ENCODE measurements at regions not wholly inside any gene's neighbourhood (a gene's known extent, or its start where the extent isn't known, plus 50 kb on each side); places are given as distances from the start of the nearest gene placed in this dataset.

DNA sequence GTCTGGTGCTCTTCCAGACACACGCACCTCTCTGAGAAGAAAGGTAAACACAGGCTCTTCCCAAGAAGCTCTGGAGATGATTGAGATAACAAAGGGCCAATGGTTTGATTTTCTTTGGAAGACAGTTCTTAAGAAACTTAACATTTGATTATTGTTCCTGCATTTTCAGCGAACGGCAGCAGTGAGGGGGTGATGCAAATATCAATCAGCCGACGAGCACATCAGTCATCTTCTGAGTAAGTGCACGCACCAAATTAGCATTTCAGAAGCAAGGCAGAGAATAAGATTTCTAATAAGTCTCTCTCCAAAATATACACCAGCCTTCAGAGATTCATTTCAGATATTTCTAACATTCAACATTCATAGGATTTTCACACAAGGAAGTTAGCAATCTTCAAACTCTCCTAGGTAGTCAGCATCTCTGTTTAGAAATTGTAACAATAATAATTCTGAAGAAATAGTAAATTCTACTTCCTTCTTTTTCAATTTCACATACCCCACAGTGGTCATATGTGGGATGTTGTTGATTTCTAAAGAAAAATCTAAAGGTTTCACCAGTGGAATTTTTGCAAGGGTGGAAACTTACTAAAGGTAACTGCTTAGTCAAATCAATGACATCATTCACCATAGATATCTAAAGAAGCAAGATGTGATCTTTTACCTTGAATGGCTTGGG, 250.3 kb downstream of the SEC61B start:
- Histone ChIP-seq H3K4me1 (ENCODE audit: insufficient read depth, low read length) (no peaks in the 10 kb centered on the region), H3K36me3 (ENCODE audit: insufficient read depth, low read length) (no peaks in the 10 kb centered on the region), H3K27ac (ENCODE audit: low read depth in 1 of 2, low read length in 2 of 2) (no peak overlapping the region), H3K27me3 (ENCODE audit: control insufficient read depth in 1 of 2, insufficient read depth in 2 of 2, low read length in 2 of 2) (peaks cover 0 to 3% of the 10 kb centered on the region in 2 experiments), H3K4me3 (ENCODE audit: low read length) (no peak overlapping the region), H3K9me3 (ENCODE audit: control insufficient read depth in 1 of 2, insufficient read depth in 1 of 2, low read length in 2 of 2) (no peaks in the 10 kb centered on the region)
- DNase-seq, result no peak
- no peaks in the 10 kb centered on the region for H3K36me3 Mint-ChIP-seq (ENCODE audit: low read depth)
- no peak overlapping the region for H3K4me3 Mint-ChIP-seq
- H3K27me3 Mint-ChIP-seq, result peaks cover 8% of the 10 kb centered on the region
- H3K9me3 Mint-ChIP-seq, result no peaks in the 10 kb centered on the region
- H3K4me1 Mint-ChIP-seq (ENCODE audit: low read depth), result no peaks in the 10 kb centered on the region
- intact Hi-C loops (cut with DNase I, micrococcal nuclease), result no loop called here
- H3K27ac Mint-ChIP-seq, result no peak overlapping the region
- TF ChIP-seq, protein P1, sequence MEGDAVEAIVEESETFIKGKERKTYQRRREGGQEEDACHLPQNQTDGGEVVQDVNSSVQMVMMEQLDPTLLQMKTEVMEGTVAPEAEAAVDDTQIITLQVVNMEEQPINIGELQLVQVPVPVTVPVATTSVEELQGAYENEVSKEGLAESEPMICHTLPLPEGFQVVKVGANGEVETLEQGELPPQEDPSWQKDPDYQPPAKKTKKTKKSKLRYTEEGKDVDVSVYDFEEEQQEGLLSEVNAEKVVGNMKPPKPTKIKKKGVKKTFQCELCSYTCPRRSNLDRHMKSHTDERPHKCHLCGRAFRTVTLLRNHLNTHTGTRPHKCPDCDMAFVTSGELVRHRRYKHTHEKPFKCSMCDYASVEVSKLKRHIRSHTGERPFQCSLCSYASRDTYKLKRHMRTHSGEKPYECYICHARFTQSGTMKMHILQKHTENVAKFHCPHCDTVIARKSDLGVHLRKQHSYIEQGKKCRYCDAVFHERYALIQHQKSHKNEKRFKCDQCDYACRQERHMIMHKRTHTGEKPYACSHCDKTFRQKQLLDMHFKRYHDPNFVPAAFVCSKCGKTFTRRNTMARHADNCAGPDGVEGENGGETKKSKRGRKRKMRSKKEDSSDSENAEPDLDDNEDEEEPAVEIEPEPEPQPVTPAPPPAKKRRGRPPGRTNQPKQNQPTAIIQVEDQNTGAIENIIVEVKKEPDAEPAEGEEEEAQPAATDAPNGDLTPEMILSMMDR (IDR thresholded peaks at IDR 0.05), result no peak
- POLR2A ChIA-PET, result no interaction called here
- CTCF ChIA-PET, result no interaction called here
- ATAC-seq (ENCODE audit: poor library complexity), result no peak

DNA sequence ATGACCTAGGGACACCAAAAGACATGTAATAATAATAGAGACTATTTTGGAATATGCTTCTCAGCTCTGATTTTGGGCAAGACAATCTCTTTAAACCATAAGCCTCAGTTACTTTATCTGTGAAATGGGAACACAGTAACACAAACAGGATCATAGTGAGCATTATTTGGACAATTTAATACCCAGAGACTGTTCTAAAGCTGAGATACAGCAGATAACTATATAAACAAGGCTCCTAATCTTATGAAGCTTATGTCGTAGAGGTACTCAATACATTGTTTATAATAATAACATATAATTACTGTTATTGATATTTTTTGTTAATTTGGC, 250.8 kb downstream of the SEC61B start:
- no peaks in the 10 kb centered on the region for H3K4me1 ChIP-seq (ENCODE audit: insufficient read depth, low read length)
- intact Hi-C loops (cut with DNase I, micrococcal nuclease), result no loop called here
- Mint-ChIP-seq H3K27me3 (peaks cover 8% of the 10 kb centered on the region), H3K4me1 (ENCODE audit: low read depth) (no peaks in the 10 kb centered on the region), H3K9me3 (no peaks in the 10 kb centered on the region), H3K27ac (no peak overlapping the region), H3K36me3 (ENCODE audit: low read depth) (no peaks in the 10 kb centered on the region), H3K4me3 (no peak overlapping the region)
- TF ChIP-seq, protein P1 (IDR thresholded peaks at IDR 0.05), result no peak
- DNase-seq, result no peak
- no peak overlapping the region for H3K27ac ChIP-seq (ENCODE audit: low read depth in 1 of 2, low read length in 2 of 2)
- no peaks in the 10 kb centered on the region for H3K36me3 ChIP-seq (ENCODE audit: insufficient read depth, low read length)
- peaks cover 0 to 3% of the 10 kb centered on the region in 2 experiments for H3K27me3 ChIP-seq (ENCODE audit: control insufficient read depth in 1 of 2, insufficient read depth in 2 of 2, low read length in 2 of 2)
- ChIA-PET CTCF (no interaction called here), POLR2A (no interaction called here)
- no peak for ATAC-seq (ENCODE audit: poor library complexity)
- H3K9me3 ChIP-seq (ENCODE audit: control insufficient read depth in 1 of 2, insufficient read depth in 1 of 2, low read length in 2 of 2), result no peaks in the 10 kb centered on the region
- H3K4me3 ChIP-seq (ENCODE audit: low read length), result no peak overlapping the region

DNA sequence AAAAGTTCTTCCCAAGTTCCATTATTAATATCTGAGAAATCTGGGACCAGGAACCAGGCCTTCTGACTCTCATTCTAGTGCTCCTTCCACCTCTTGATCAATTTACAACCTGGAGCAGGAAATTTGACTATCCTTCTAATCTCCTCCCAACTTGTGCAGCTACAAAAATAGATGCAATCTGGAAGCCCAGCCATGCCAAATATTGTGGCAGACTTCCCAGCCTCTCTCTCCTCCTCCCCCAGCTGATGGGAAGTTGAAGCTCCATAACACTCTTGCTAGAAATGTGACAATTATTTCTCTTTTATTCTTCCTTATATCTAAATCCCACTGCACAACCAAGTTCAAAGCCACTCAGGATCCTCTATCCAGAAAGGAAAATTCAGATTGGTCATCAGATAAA, 252.1 kb downstream of the SEC61B start:
- intact Hi-C loops (cut with DNase I, micrococcal nuclease), result no loop called here
- no peaks in the 10 kb centered on the region for H3K9me3 Mint-ChIP-seq
- H3K27me3 Mint-ChIP-seq, result peaks cover 8% of the 10 kb centered on the region
- ChIA-PET POLR2A (no interaction called here), CTCF (no interaction called here)
- Histone ChIP-seq H3K4me1 (ENCODE audit: insufficient read depth, low read length) (no peaks in the 10 kb centered on the region), H3K27me3 (ENCODE audit: control insufficient read depth in 1 of 2, insufficient read depth in 2 of 2, low read length in 2 of 2) (peaks cover 0 to 3% of the 10 kb centered on the region in 2 experiments), H3K27ac (ENCODE audit: low read depth in 1 of 2, low read length in 2 of 2) (no peak overlapping the region), H3K36me3 (ENCODE audit: insufficient read depth, low read length) (no peaks in the 10 kb centered on the region), H3K4me3 (ENCODE audit: low read length) (no peak overlapping the region), H3K9me3 (ENCODE audit: control insufficient read depth in 1 of 2, insufficient read depth in 1 of 2, low read length in 2 of 2) (no peaks in the 10 kb centered on the region)
- H3K36me3 Mint-ChIP-seq (ENCODE audit: low read depth), result no peaks in the 10 kb centered on the region
- H3K27ac Mint-ChIP-seq, result no peak overlapping the region
- no peaks in the 10 kb centered on the region for H3K4me1 Mint-ChIP-seq (ENCODE audit: low read depth)
- DNase-seq (no peak), ATAC-seq (ENCODE audit: poor library complexity) (no peak)
- no peak overlapping the region for H3K4me3 Mint-ChIP-seq
- TF ChIP-seq, protein P1 (IDR thresholded peaks at IDR 0.05), result no peak

Data from CD4-positive, alpha-beta T cell (primary cell).